ENCODE measurements at regions not wholly inside any gene's neighbourhood (a gene's known extent, or its start where the extent isn't known, plus 50 kb on each side); places are given as distances from the start of the nearest gene placed in this dataset.
"Not testable (repeated sequence)": the region's sequence is repeated elsewhere in the genome, so short reads cannot be mapped to it uniquely, and the experiment has no call there.

DNA sequence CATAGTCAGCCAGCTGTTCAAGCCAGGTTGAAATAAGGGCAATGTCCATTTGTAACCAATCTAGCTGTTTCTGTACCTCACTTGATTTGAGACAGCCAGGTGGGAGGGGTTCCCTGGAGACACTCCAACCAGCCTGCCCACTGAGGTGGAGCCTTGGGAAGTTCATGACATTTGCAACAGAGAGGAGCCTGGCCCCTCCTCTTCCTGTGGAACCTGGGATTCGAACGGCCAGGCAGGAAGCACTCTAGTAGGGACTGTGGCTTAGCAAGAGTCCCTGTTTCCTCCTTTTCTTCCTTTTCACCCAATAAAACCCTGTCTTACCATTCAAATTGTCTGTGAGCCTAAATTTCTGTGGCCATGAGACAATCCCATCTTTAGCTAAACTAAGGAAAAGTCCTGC, 312.3 kb upstream of the NMUR2 start:
- DNase-seq (ENCODE audit: low read depth) = no peak
- no peak overlapping the region for H3K4me3 ChIP-seq (ENCODE audit: low read length)
- TF ChIP-seq, protein P1, sequence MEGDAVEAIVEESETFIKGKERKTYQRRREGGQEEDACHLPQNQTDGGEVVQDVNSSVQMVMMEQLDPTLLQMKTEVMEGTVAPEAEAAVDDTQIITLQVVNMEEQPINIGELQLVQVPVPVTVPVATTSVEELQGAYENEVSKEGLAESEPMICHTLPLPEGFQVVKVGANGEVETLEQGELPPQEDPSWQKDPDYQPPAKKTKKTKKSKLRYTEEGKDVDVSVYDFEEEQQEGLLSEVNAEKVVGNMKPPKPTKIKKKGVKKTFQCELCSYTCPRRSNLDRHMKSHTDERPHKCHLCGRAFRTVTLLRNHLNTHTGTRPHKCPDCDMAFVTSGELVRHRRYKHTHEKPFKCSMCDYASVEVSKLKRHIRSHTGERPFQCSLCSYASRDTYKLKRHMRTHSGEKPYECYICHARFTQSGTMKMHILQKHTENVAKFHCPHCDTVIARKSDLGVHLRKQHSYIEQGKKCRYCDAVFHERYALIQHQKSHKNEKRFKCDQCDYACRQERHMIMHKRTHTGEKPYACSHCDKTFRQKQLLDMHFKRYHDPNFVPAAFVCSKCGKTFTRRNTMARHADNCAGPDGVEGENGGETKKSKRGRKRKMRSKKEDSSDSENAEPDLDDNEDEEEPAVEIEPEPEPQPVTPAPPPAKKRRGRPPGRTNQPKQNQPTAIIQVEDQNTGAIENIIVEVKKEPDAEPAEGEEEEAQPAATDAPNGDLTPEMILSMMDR (conservative IDR thresholded peaks at IDR 0.05; ENCODE audit: low read depth, low read length) = no peak

DNA sequence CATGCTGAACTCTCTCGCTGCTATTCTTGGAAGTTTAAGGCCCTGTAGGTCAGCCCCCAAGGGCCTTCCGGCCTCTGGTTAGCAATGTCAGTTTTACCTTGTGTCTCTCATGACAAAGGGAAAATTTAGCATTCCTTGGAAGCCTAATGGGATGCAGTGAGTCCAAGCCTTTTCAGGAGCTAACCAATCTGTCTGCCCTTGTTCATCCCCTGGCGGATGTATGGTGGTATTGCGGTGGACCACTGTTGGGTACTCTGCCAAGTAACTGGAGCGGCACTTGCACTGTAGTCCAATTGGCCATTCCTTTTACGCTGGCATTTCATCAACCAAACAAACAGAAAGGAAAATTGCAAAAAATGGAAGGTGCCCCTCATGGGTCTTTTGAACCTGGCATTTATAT, 318.4 kb upstream of the NMUR2 start:
- no peak overlapping the region for H3K4me3 ChIP-seq (ENCODE audit: low read length)
- TF ChIP-seq, protein P1 (conservative IDR thresholded peaks at IDR 0.05; ENCODE audit: low read depth, low read length) = no peak
- DNase-seq (ENCODE audit: low read depth) = no peak

DNA sequence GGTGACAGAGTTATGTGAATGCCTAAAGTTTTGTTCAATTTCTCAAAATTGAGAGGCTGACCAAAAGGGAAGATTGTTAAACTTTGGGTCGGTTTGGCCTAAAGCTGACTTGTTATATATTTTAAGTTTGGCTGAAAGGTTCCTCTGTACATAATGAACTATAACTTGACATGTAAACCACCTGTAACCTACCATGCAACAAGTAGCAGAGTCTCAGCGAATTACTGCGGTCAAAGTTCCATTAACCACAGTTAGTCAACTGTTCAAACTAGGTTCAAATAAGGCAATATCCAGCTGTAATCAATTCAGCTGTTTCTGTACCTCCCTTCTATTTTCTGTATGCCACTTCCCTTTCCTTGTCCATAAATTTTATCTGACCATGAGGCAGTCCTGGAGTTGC, 325.1 kb upstream of the NMUR2 start:
- no peak for DNase-seq (ENCODE audit: low read depth)
- H3K4me3 ChIP-seq (ENCODE audit: low read length) = no peak overlapping the region
- TF ChIP-seq, protein P1 (conservative IDR thresholded peaks at IDR 0.05; ENCODE audit: low read depth, low read length) = no peak

DNA sequence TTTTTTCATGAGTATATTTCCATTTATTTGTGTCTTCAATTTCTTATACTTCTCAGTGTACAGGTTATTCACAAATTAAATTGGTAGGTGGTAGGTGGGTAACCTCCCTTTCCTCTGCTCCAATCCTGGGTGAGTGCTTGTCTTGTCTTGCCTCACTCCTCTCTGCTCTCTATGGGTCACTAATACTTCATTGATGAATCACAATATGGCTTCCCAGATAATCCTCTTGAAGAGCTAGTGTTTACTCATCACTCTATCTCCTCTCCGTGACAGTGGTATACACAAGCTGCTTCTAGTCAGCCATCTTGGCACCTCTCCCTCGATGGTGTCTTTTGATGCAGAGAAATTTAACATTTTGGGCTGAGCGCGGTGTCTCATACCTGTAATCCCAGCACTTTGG, 331.8 kb upstream of the NMUR2 start:
- no peak for DNase-seq (ENCODE audit: low read depth)
- TF ChIP-seq, protein P1 (conservative IDR thresholded peaks at IDR 0.05; ENCODE audit: low read depth, low read length) = no peak
- H3K4me3 ChIP-seq (ENCODE audit: low read length) = no peak overlapping the region

DNA sequence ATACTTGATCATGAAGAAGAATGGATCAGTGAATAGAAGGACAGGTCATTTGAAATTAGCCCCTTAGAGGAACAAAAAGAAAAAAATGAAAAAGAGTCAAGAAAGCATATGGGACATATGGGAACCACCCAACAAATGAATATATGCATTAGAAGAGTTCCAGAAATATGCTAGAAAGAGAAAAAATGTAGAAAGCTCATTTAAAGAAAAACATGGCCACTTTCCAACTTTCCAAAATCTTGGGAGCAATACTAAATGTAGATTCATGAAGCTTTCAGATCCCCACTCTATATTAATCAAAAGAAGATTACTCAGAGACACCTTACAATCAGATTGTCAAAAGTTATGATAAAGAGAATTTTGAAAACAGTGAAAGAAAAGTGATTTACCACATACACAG, 334.8 kb upstream of the NMUR2 start:
- DNase-seq (ENCODE audit: low read depth) = no peak
- no peak overlapping the region for H3K4me3 ChIP-seq (ENCODE audit: low read length)
- TF ChIP-seq, protein P1 (conservative IDR thresholded peaks at IDR 0.05; ENCODE audit: low read depth, low read length) = no peak

DNA sequence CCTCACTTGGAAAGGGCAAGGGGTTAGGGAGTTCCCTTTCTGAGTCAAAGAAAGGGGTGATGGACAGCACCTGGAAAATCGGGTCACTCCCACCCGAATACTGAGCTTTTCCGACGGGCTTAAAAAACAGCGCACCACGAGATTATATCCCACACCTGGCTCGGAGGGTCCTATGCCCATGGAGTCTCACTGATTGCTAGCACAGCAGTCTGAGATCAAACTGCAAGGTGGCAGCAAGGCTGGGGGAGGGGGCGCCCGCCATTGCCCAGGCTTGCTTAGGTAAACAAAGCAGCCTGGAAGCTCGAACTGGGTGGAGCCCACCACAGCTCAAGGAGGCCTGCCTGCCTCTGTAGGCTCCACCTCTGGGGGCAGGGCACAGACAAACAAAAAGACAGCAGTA, 336.0 kb upstream of the NMUR2 start:
- H3K4me3 ChIP-seq (ENCODE audit: low read length); DNase-seq (ENCODE audit: low read depth): not testable (repeated sequence)

DNA sequence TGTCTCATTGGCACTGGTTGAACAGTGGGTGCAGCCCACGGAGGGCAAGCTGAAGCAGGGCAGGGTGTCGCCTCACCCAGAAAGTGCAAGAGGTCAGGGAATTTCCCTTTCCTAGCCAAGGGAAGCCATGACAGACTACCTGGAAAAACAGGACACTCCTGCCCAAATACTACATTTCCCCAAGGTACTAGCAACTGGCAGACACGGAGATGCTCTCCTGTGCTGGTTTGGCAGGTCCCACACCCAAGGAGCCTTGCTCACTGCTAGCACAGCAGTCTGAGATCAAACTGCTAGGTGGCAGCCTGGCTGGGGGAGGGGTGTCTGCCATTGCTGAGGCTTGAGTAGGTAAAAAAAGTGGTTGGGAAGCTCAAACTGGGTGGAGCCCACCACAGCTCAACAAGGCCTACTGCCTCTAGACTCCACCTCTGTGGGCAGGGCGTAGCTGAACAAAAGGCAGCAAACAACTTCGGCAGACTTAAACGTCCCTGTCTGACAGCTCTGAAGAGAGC, 382.7 kb upstream of the NMUR2 start:
- DNase-seq (ENCODE audit: low read depth); H3K4me3 ChIP-seq (ENCODE audit: low read length): not testable (repeated sequence)

DNA sequence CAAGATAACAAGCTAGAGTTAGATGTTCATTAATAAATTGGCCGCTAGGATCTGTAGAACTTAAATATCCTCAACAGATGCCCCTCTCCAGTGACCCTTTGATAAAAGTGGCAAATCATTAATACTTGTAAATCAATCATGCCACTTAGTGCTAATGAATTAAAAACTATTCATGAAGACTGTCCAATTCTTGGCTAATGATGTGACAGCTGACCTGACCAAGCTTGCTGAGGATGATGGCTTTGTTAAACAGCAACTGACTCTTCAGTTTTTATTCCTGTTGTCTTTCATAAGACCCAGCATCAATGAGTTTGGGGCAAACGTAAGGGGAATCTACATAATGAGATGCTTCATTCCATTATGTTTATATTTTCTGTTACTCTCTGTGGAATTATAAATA, 396.8 kb upstream of the NMUR2 start:
- TF ChIP-seq, protein P1 (conservative IDR thresholded peaks at IDR 0.05; ENCODE audit: low read depth, low read length) = no peak
- DNase-seq (ENCODE audit: low read depth) = no peak

More for the DNA sequence above, 396.8 kb upstream of the NMUR2 start:
- H3K4me3 ChIP-seq (ENCODE audit: low read length) = no peak overlapping the region
